ENCODE measurements at regions not wholly inside any gene's neighbourhood (a gene's known extent, or its start where the extent isn't known, plus 50 kb on each side); places are given as distances from the start of the nearest gene placed in this dataset.

GRCh38 chrX:34576864-34577263, 80.2 kb downstream of the TMEM47 start:
- Histone ChIP-seq H3K9me3 (ENCODE audit: control insufficient read depth in 2 of 3, low read length in 3 of 3) (no peaks in the 10 kb centered on the region), H3K27ac (ENCODE audit: low read depth, low read length) (no peak overlapping the region), H3K27me3 (ENCODE audit: control insufficient read depth in 2 of 2, insufficient read depth in 2 of 2, low read length in 2 of 2) (no peaks in the 10 kb centered on the region), H3K4me1 (ENCODE audit: control insufficient read depth in 2 of 2, insufficient read depth in 2 of 2, low read length in 2 of 2) (no peaks in the 10 kb centered on the region), H3K36me3 (ENCODE audit: control insufficient read depth in 2 of 3, insufficient read depth in 3 of 3, low read length in 3 of 3) (no peaks in the 10 kb centered on the region), H3K4me3 (ENCODE audit: low read length) (no peak overlapping the region)
- intact Hi-C loops (cut with micrococcal nuclease) = no loop called here
- no peak overlapping the region for H3K27ac Mint-ChIP-seq
- H3K27me3 Mint-ChIP-seq = no peaks in the 10 kb centered on the region
- ATAC-seq (no peak), DNase-seq (no peak)
- no peaks in the 10 kb centered on the region for H3K36me3 Mint-ChIP-seq
- H3K4me1 Mint-ChIP-seq = peaks cover 0 to 2% (median 0%) of the 10 kb centered on the region in 7 donors
- ChIA-PET POLR2A (no interaction called here), CTCF (no interaction called here)
- H3K9me3 Mint-ChIP-seq = peaks cover 0 to 3% (median 0%) of the 10 kb centered on the region in 11 donors
- no peak overlapping the region for H3K4me3 Mint-ChIP-seq

GRCh38 chrX:34565981-34566380, 91.1 kb downstream of the TMEM47 start:
- ATAC-seq = no peak
- H3K9me3 Mint-ChIP-seq = peaks cover 0 to 16% (median 3%) of the 10 kb centered on the region in 11 donors
- H3K4me3 Mint-ChIP-seq = no peak overlapping the region
- H3K36me3 Mint-ChIP-seq = no peaks in the 10 kb centered on the region
- DNase-seq = no peak
- H3K4me3 ChIP-seq (ENCODE audit: low read length) = no peak overlapping the region
- POLR2A ChIA-PET = no interaction called here
- intact Hi-C loops (cut with micrococcal nuclease) = no loop called here
- H3K27me3 ChIP-seq (ENCODE audit: control insufficient read depth in 2 of 2, insufficient read depth in 2 of 2, low read length in 2 of 2) = no peaks in the 10 kb centered on the region
- H3K4me1 Mint-ChIP-seq = no peaks in the 10 kb centered on the region
- CTCF ChIA-PET = no interaction called here
- no peaks in the 10 kb centered on the region for H3K4me1 ChIP-seq (ENCODE audit: control insufficient read depth in 2 of 2, insufficient read depth in 2 of 2, low read length in 2 of 2)
- H3K9me3 ChIP-seq (ENCODE audit: control insufficient read depth in 2 of 3, low read length in 3 of 3) = no peaks in the 10 kb centered on the region
- no peaks in the 10 kb centered on the region for H3K36me3 ChIP-seq (ENCODE audit: control insufficient read depth in 2 of 3, insufficient read depth in 3 of 3, low read length in 3 of 3)
- no peaks in the 10 kb centered on the region for H3K27me3 Mint-ChIP-seq
- no peak overlapping the region for H3K27ac Mint-ChIP-seq
- no peak overlapping the region for H3K27ac ChIP-seq (ENCODE audit: low read depth, low read length)

GRCh38 chrX:34563804-34564203, 93.3 kb downstream of the TMEM47 start:
- H3K36me3 ChIP-seq (ENCODE audit: control insufficient read depth in 2 of 3, insufficient read depth in 3 of 3, low read length in 3 of 3) = no peaks in the 10 kb centered on the region
- POLR2A ChIA-PET = no interaction called here
- intact Hi-C loops (cut with micrococcal nuclease) = no loop called here
- Mint-ChIP-seq H3K27ac (no peak overlapping the region), H3K4me1 (no peaks in the 10 kb centered on the region), H3K9me3 (peaks cover 0 to 9% (median 0%) of the 10 kb centered on the region in 11 donors), H3K4me3 (no peak overlapping the region), H3K36me3 (no peaks in the 10 kb centered on the region), H3K27me3 (no peaks in the 10 kb centered on the region)
- no peak overlapping the region for H3K27ac ChIP-seq (ENCODE audit: low read depth, low read length)
- H3K9me3 ChIP-seq (ENCODE audit: control insufficient read depth in 2 of 3, low read length in 3 of 3) = no peaks in the 10 kb centered on the region
- ATAC-seq (no peak), DNase-seq (no peak)
- no peak overlapping the region for H3K4me3 ChIP-seq (ENCODE audit: low read length)
- H3K4me1 ChIP-seq (ENCODE audit: control insufficient read depth in 2 of 2, insufficient read depth in 2 of 2, low read length in 2 of 2) = no peaks in the 10 kb centered on the region
- CTCF ChIA-PET = no interaction called here
- no peaks in the 10 kb centered on the region for H3K27me3 ChIP-seq (ENCODE audit: control insufficient read depth in 2 of 2, insufficient read depth in 2 of 2, low read length in 2 of 2)

GRCh38 chrX:34563061-34563460, 94.0 kb downstream of the TMEM47 start:
- H3K36me3 ChIP-seq (ENCODE audit: control insufficient read depth in 2 of 3, insufficient read depth in 3 of 3, low read length in 3 of 3) = no peaks in the 10 kb centered on the region
- no peak overlapping the region for H3K27ac ChIP-seq (ENCODE audit: low read depth, low read length)
- no peaks in the 10 kb centered on the region for H3K9me3 ChIP-seq (ENCODE audit: control insufficient read depth in 2 of 3, low read length in 3 of 3)
- Mint-ChIP-seq H3K4me1 (no peaks in the 10 kb centered on the region), H3K36me3 (no peaks in the 10 kb centered on the region), H3K27ac (no peak overlapping the region), H3K9me3 (peaks cover 0 to 5% (median 0%) of the 10 kb centered on the region in 11 donors), H3K4me3 (no peak overlapping the region), H3K27me3 (no peaks in the 10 kb centered on the region)
- CTCF ChIA-PET = no interaction called here
- H3K27me3 ChIP-seq (ENCODE audit: control insufficient read depth in 2 of 2, insufficient read depth in 2 of 2, low read length in 2 of 2) = no peaks in the 10 kb centered on the region
- ATAC-seq (no peak), DNase-seq (no peak)
- intact Hi-C loops (cut with micrococcal nuclease) = no loop called here
- POLR2A ChIA-PET = no interaction called here
- H3K4me1 ChIP-seq (ENCODE audit: control insufficient read depth in 2 of 2, insufficient read depth in 2 of 2, low read length in 2 of 2) = no peaks in the 10 kb centered on the region
- no peak overlapping the region for H3K4me3 ChIP-seq (ENCODE audit: low read length)

GRCh38 chrX:34562006-34562405, 95.1 kb downstream of the TMEM47 start:
- intact Hi-C loops (cut with micrococcal nuclease) = no loop called here
- ChIA-PET POLR2A (no interaction called here), CTCF (no interaction called here)
- Mint-ChIP-seq H3K27me3 (no peaks in the 10 kb centered on the region), H3K4me1 (no peaks in the 10 kb centered on the region), H3K4me3 (no peak overlapping the region), H3K36me3 (no peaks in the 10 kb centered on the region), H3K27ac (no peak overlapping the region), H3K9me3 (peaks cover 0 to 5% (median 0%) of the 10 kb centered on the region in 11 donors)
- DNase-seq = no peak
- no peaks in the 10 kb centered on the region for H3K4me1 ChIP-seq (ENCODE audit: control insufficient read depth in 2 of 2, insufficient read depth in 2 of 2, low read length in 2 of 2)
- H3K9me3 ChIP-seq (ENCODE audit: control insufficient read depth in 2 of 3, low read length in 3 of 3) = no peaks in the 10 kb centered on the region
- ATAC-seq = no peak
- no peak overlapping the region for H3K4me3 ChIP-seq (ENCODE audit: low read length)
- H3K27ac ChIP-seq (ENCODE audit: low read depth, low read length) = no peak overlapping the region
- H3K36me3 ChIP-seq (ENCODE audit: control insufficient read depth in 2 of 3, insufficient read depth in 3 of 3, low read length in 3 of 3) = no peaks in the 10 kb centered on the region
- H3K27me3 ChIP-seq (ENCODE audit: control insufficient read depth in 2 of 2, insufficient read depth in 2 of 2, low read length in 2 of 2) = no peaks in the 10 kb centered on the region

- Histone ChIP-seq H3K27ac (ENCODE audit: low read depth, low read length) (no peak overlapping the region), H3K36me3 (ENCODE audit: control insufficient read depth in 2 of 3, insufficient read depth in 3 of 3, low read length in 3 of 3) (no peaks in the 10 kb centered on the region), H3K27me3 (ENCODE audit: control insufficient read depth in 2 of 2, insufficient read depth in 2 of 2, low read length in 2 of 2) (no peaks in the 10 kb centered on the region), H3K9me3 (ENCODE audit: control insufficient read depth in 2 of 3, low read length in 3 of 3) (no peaks in the 10 kb centered on the region), H3K4me3 (ENCODE audit: low read length) (no peak overlapping the region), H3K4me1 (ENCODE audit: control insufficient read depth in 2 of 2, insufficient read depth in 2 of 2, low read length in 2 of 2) (no peaks in the 10 kb centered on the region)
- Mint-ChIP-seq H3K27ac (no peak overlapping the region), H3K36me3 (no peaks in the 10 kb centered on the region), H3K27me3 (no peaks in the 10 kb centered on the region), H3K4me3 (no peak overlapping the region), H3K4me1 (no peaks in the 10 kb centered on the region), H3K9me3 (peaks cover 0 to 7% (median 0%) of the 10 kb centered on the region in 11 donors)
- ATAC-seq (no peak), DNase-seq (no peak)
- CTCF ChIA-PET = no interaction called here
- intact Hi-C loops (cut with micrococcal nuclease) = no loop called here
- POLR2A ChIA-PET = no interaction called here
Measured at GRCh38 chrX:34560180-34560579, 96.9 kb downstream of the TMEM47 start.

GRCh38 chrX:34559325-34559724, 97.8 kb downstream of the TMEM47 start:
- no peak overlapping the region for H3K27ac Mint-ChIP-seq

More at GRCh38 chrX:34559325-34559724, 97.8 kb downstream of the TMEM47 start:
- Histone ChIP-seq H3K27ac (ENCODE audit: low read depth, low read length) (no peak overlapping the region), H3K9me3 (ENCODE audit: control insufficient read depth in 2 of 3, low read length in 3 of 3) (no peaks in the 10 kb centered on the region), H3K4me1 (ENCODE audit: control insufficient read depth in 2 of 2, insufficient read depth in 2 of 2, low read length in 2 of 2) (no peaks in the 10 kb centered on the region), H3K27me3 (ENCODE audit: control insufficient read depth in 2 of 2, insufficient read depth in 2 of 2, low read length in 2 of 2) (no peaks in the 10 kb centered on the region), H3K4me3 (ENCODE audit: low read length) (no peak overlapping the region), H3K36me3 (ENCODE audit: control insufficient read depth in 2 of 3, insufficient read depth in 3 of 3, low read length in 3 of 3) (no peaks in the 10 kb centered on the region)
- ATAC-seq = no peak
- H3K4me3 Mint-ChIP-seq = no peak overlapping the region
- H3K9me3 Mint-ChIP-seq = peaks cover 0 to 7% (median 0%) of the 10 kb centered on the region in 11 donors
- CTCF ChIA-PET = no interaction called here
- POLR2A ChIA-PET = no interaction called here
- DNase-seq = no peak
- no peaks in the 10 kb centered on the region for H3K36me3 Mint-ChIP-seq
- no peaks in the 10 kb centered on the region for H3K4me1 Mint-ChIP-seq
- H3K27me3 Mint-ChIP-seq = no peaks in the 10 kb centered on the region
- intact Hi-C loops (cut with micrococcal nuclease) = no loop called here

Measured in naive thymus-derived CD4-positive, alpha-beta T cell (primary cell).